ENCODE measurements at regions not wholly inside any gene's neighbourhood (a gene's known extent, or its start where the extent isn't known, plus 50 kb on each side); places are given as distances from the start of the nearest gene placed in this dataset.
"Not testable (repeated sequence)": the region's sequence is repeated elsewhere in the genome, so short reads cannot be mapped to it uniquely, and the experiment has no call there.

- H2AFZ ChIP-seq (ENCODE audit: insufficient read depth, low read depth, low read length, poor library complexity, severe bottlenecking) = no peak overlapping the region
- CTCF ChIA-PET = no interaction called here
Observed at GRCh38 chr3:178109691-178110090, 426.5 kb upstream of the KCNMB2 start.

DNA sequence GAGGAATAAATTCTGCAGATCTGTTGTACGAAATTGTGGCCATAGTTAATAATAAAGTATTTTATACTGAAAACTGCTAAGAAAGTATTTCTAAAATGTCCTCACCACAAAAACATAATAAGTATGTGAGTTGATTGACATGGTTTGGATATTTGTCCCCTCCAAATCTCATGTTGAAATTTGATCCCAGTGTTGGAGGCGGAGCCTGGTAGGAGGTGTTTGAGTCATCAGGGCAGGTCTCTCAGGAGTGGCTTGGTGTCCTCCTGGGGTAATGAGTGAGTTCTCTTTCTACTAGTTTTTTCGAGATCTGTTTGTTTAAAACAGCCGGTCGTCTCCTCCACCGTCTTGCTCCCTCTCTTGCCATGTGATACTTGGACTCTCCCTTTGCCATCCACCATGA lies 424.1 kb upstream of the KCNMB2 start:
- Mint-ChIP-seq H3K27ac (no peak overlapping the region), H3K27me3 (peaks cover 7% of the 10 kb centered on the region), H3K4me1 (no peaks in the 10 kb centered on the region), H3K4me3 (no peak overlapping the region), H3K9me3 (ENCODE audit: insufficient read depth) (no peaks in the 10 kb centered on the region)
- Histone ChIP-seq H3K4me3 (ENCODE audit: control extremely low read depth in 1 of 5, extremely low read depth in 1 of 5, insufficient read depth in 1 of 5, low read depth in 2 of 5, low read length in 4 of 5) (no peak overlapping the region), H3K79me2 (ENCODE audit: control insufficient read depth, insufficient read depth, low read length) (no peaks in the 10 kb centered on the region), H3K9ac (ENCODE audit: low read length) (no peak overlapping the region), H3K27ac (ENCODE audit: low read length in 2 of 2) (no peak overlapping the region), H4K20me1 (ENCODE audit: control insufficient read depth, insufficient read depth, low read length, poor library complexity, severe bottlenecking) (no peaks in the 10 kb centered on the region), H3K4me1 (ENCODE audit: control insufficient read depth in 2 of 2, insufficient read depth in 2 of 2, low read length in 2 of 2) (no peaks in the 10 kb centered on the region), H3K9me3 (ENCODE audit: control extremely low read depth in 1 of 3, control insufficient read depth in 2 of 3, insufficient read depth in 1 of 3, low read length in 2 of 3) (no peaks in the 10 kb centered on the region), H3K27me3 (replicated peaks in 1 of 4; ENCODE audit: control extremely low read depth in 1 of 4, control insufficient read depth in 3 of 4, insufficient read depth in 4 of 4, low read length in 3 of 4) (no peaks in the 10 kb centered on the region), H2AFZ (ENCODE audit: insufficient read depth, low read depth, low read length, poor library complexity, severe bottlenecking) (no peak overlapping the region), H3K4me2 (replicated peaks; ENCODE audit: low read depth, low read length, poor library complexity, severe bottlenecking) (no peak overlapping the region), H3K36me3 (replicated peaks in 1 of 2; ENCODE audit: control extremely low read depth in 1 of 2, control insufficient read depth in 1 of 2, extremely low read depth in 1 of 2, insufficient read depth in 2 of 2, low read length in 1 of 2) (no peaks in the 10 kb centered on the region)
- WGBS (ENCODE audit: insufficient coverage) = 93% methylated on average over 4 of the region's 6 CpGs
- no peak for TF ChIP-seq EZH2 (IDR thresholded peaks at IDR 0.05; ENCODE audit: borderline replicate concordance, insufficient read depth, low read depth, low read length, poor library complexity, severe bottlenecking)
- intact Hi-C loops (cut with micrococcal nuclease) = no loop called here
- no peak for ATAC-seq (ENCODE audit: low read depth)
- DNase-seq = no peak
- ChIA-PET CTCF (interaction anchor here (0.6 kb wide), 1 partner anchor 594 kb away, joined by 3 read pairs; no protein-coding TSS in a partner anchor), POLR2A (no interaction called here)

More at GRCh38 chr3:178109691-178110090, 426.5 kb upstream of the KCNMB2 start:
- no peak overlapping the region for H3K9ac ChIP-seq (ENCODE audit: low read length)
- H3K27me3 ChIP-seq (replicated peaks in 1 of 4; ENCODE audit: control extremely low read depth in 1 of 4, control insufficient read depth in 3 of 4, insufficient read depth in 4 of 4, low read length in 3 of 4) = no peaks in the 10 kb centered on the region
- Mint-ChIP-seq H3K27me3 (peaks cover 7% of the 10 kb centered on the region), H3K27ac (no peak overlapping the region), H3K4me1 (no peaks in the 10 kb centered on the region), H3K4me3 (no peak overlapping the region), H3K9me3 (ENCODE audit: insufficient read depth) (no peaks in the 10 kb centered on the region)
- no peak for TF ChIP-seq EZH2 (IDR thresholded peaks at IDR 0.05; ENCODE audit: borderline replicate concordance, insufficient read depth, low read depth, low read length, poor library complexity, severe bottlenecking)
- TF ChIP-seq, protein P1, sequence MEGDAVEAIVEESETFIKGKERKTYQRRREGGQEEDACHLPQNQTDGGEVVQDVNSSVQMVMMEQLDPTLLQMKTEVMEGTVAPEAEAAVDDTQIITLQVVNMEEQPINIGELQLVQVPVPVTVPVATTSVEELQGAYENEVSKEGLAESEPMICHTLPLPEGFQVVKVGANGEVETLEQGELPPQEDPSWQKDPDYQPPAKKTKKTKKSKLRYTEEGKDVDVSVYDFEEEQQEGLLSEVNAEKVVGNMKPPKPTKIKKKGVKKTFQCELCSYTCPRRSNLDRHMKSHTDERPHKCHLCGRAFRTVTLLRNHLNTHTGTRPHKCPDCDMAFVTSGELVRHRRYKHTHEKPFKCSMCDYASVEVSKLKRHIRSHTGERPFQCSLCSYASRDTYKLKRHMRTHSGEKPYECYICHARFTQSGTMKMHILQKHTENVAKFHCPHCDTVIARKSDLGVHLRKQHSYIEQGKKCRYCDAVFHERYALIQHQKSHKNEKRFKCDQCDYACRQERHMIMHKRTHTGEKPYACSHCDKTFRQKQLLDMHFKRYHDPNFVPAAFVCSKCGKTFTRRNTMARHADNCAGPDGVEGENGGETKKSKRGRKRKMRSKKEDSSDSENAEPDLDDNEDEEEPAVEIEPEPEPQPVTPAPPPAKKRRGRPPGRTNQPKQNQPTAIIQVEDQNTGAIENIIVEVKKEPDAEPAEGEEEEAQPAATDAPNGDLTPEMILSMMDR (IDR thresholded peaks at IDR 0.05) = no peak
- DNase-seq = no peak
- no peak overlapping the region for H3K4me2 ChIP-seq (replicated peaks; ENCODE audit: low read depth, low read length, poor library complexity, severe bottlenecking)
- intact Hi-C loops (cut with micrococcal nuclease) = no loop called here
- H3K4me1 ChIP-seq (ENCODE audit: control insufficient read depth in 2 of 2, insufficient read depth in 2 of 2, low read length in 2 of 2) = no peaks in the 10 kb centered on the region
- H3K4me3 ChIP-seq (ENCODE audit: control extremely low read depth in 1 of 5, extremely low read depth in 1 of 5, insufficient read depth in 1 of 5, low read depth in 2 of 5, low read length in 4 of 5) = no peak overlapping the region
- no peaks in the 10 kb centered on the region for H3K36me3 ChIP-seq (replicated peaks in 1 of 2; ENCODE audit: control extremely low read depth in 1 of 2, control insufficient read depth in 1 of 2, extremely low read depth in 1 of 2, insufficient read depth in 2 of 2, low read length in 1 of 2)
- H3K79me2 ChIP-seq (ENCODE audit: control insufficient read depth, insufficient read depth, low read length) = no peaks in the 10 kb centered on the region
- no peaks in the 10 kb centered on the region for H3K9me3 ChIP-seq (ENCODE audit: control extremely low read depth in 1 of 3, control insufficient read depth in 2 of 3, insufficient read depth in 1 of 3, low read length in 2 of 3)
- no peaks in the 10 kb centered on the region for H4K20me1 ChIP-seq (ENCODE audit: control insufficient read depth, insufficient read depth, low read length, poor library complexity, severe bottlenecking)
- no peak for ATAC-seq (ENCODE audit: low read depth)
- no peak overlapping the region for H3K27ac ChIP-seq (ENCODE audit: low read length in 2 of 2)
- whole genome bisulfite sequencing (ENCODE audit: insufficient coverage) = no CpG with 5 or more reads among the region's 2 CpGs
- POLR2A ChIA-PET = no interaction called here

DNA sequence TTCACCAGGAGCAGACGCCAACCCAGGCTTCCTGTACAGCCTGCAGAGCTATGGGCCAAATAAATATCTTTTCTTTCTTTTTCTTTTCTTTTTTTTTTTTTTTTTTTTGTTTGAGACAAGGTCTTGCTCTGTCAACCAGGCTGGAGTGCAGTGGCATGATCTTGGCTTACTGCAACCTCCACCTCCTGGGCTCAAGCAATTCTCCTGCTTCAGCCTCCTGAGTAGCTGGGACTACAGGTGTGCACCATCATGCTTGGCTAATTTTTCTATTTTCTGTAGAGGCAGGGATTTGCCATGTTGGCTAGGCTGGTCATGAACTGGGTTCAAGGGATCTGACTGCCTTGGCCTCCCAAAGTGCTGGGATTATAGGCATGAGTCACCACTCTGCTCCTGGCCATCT lies 423.7 kb upstream of the KCNMB2 start:
- H2AFZ ChIP-seq (ENCODE audit: insufficient read depth, low read depth, low read length, poor library complexity, severe bottlenecking); H3K4me3 Mint-ChIP-seq; H3K9ac ChIP-seq (ENCODE audit: low read length); H3K4me1 Mint-ChIP-seq; intact Hi-C loops (cut with micrococcal nuclease); H3K4me2 ChIP-seq (replicated peaks; ENCODE audit: low read depth, low read length, poor library complexity, severe bottlenecking); H3K27ac Mint-ChIP-seq; H3K9me3 Mint-ChIP-seq (ENCODE audit: insufficient read depth); H3K27ac ChIP-seq (ENCODE audit: low read length in 2 of 2); ATAC-seq (ENCODE audit: low read depth); H3K27me3 ChIP-seq (replicated peaks in 1 of 4; ENCODE audit: control extremely low read depth in 1 of 4, control insufficient read depth in 3 of 4, insufficient read depth in 4 of 4, low read length in 3 of 4); H4K20me1 ChIP-seq (ENCODE audit: control insufficient read depth, insufficient read depth, low read length, poor library complexity, severe bottlenecking); H3K4me3 ChIP-seq (ENCODE audit: control extremely low read depth in 1 of 5, extremely low read depth in 1 of 5, insufficient read depth in 1 of 5, low read depth in 2 of 5, low read length in 4 of 5); H3K36me3 ChIP-seq (replicated peaks in 1 of 2; ENCODE audit: control extremely low read depth in 1 of 2, control insufficient read depth in 1 of 2, extremely low read depth in 1 of 2, insufficient read depth in 2 of 2, low read length in 1 of 2); H3K27me3 Mint-ChIP-seq; H3K4me1 ChIP-seq (ENCODE audit: control insufficient read depth in 2 of 2, insufficient read depth in 2 of 2, low read length in 2 of 2); DNase-seq; POLR2A ChIA-PET; H3K79me2 ChIP-seq (ENCODE audit: control insufficient read depth, insufficient read depth, low read length); H3K9me3 ChIP-seq (ENCODE audit: control extremely low read depth in 1 of 3, control insufficient read depth in 2 of 3, insufficient read depth in 1 of 3, low read length in 2 of 3): not testable (repeated sequence)
- WGBS (ENCODE audit: insufficient coverage) = no CpG with 5 or more reads among the region's 1 CpG
- CTCF ChIA-PET = interaction anchor here (0.6 kb wide), 1 partner anchor 594 kb away, joined by 3 read pairs; no protein-coding TSS in a partner anchor
